HepG2 (cell line): ENCODE measurements at regions not wholly inside any gene's neighbourhood (a gene's known extent, or its start where the extent isn't known, plus 50 kb on each side); places are given as distances from the start of the nearest gene placed in this dataset.

Experiments
- ATAC-seq: fragments of 200-7000 bp; cut with Tn5 transposase; 3 replicates; pipeline ENCODE4 v1.9.1; 2020; ENCODE audit warnings: mild to moderate bottlenecking, moderate library complexity
- BruUV-seq: library from RNA; stranded (reverse); fragments of 400-500 nt; replicated peaks from 2 replicates; lab custom pipeline; 2021; lab: Mats Ljungman, UMichigan
- CTCF ChIA-PET: fragments of 300-600 bp; formaldehyde crosslinking; extraction: SDS; loops from one replicate; lab custom pipeline; 2021; ENCODE audit warnings: low total read pairs, inconsistent platforms, low intra/inter-chr PET ratio; lab: Yijun Ruan, JAX
- POLR2A ChIA-PET: fragments of 350-600 bp; sonication (Branson Sonifier 250); formaldehyde crosslinking; loops from one replicate; lab custom pipeline; 2020; ENCODE audit warnings: antibody characterized with exemption, inconsistent platforms; lab: Yijun Ruan, JAX
- DNase-seq: peaks from one replicate; pipeline ENCODE4 v3.0.0-alpha.2; 2015; ENCODE audit warnings: low spot score
- FAIRE-seq: peaks from 3 replicates; lab custom pipeline; 2011; peaks lifted over from hg19 to GRCh38; lab: Jason Lieb, UNC
- H2AFZ ChIP-seq: one replicate; pipeline ENCODE4 v1.6.1; 2011; ENCODE audit warnings: low read length, inconsistent platforms
- H3K27ac ChIP-seq: fragments of 300-600 bp; 3 replicates; pipeline ENCODE4 v1.8.0; 2011; ENCODE audit warnings: mixed run types, mild to moderate bottlenecking, mixed read lengths, low read length, inconsistent platforms; ENCODE audit not compliant: insufficient read depth; ENCODE audit errors: extremely low read length
- H3K27me3 ChIP-seq, 2 experiments: fragments of 200-600 bp in 1 of 2; 2 replicates in 1 of 2; 3 replicates in 1 of 2; pipeline versions ENCODE4 v1.6.0 to v1.8.0; 2011; ENCODE audit warnings: low read length in 2 of 2, mild to moderate bottlenecking in 2 of 2, moderate library complexity in 2 of 2, inconsistent platforms in 1 of 2; ENCODE audit not compliant: insufficient read depth in 2 of 2, control insufficient read depth in 1 of 2
- H3K36me3 ChIP-seq, 2 experiments: fragments of 200-600 bp in 1 of 2; replicated peaks in 1 of 2; 2 replicates in 1 of 2; 3 replicates in 1 of 2; pipeline versions ENCODE4 v1.5.1 to v1.8.0; 2011; ENCODE audit warnings: low read length in 2 of 2, inconsistent platforms in 1 of 2; ENCODE audit not compliant: insufficient read depth in 2 of 2, control insufficient read depth in 1 of 2
- H3K4me1 ChIP-seq: 2 replicates; pipeline ENCODE4 v1.5.1; 2012; ENCODE audit warnings: low read length, inconsistent platforms; ENCODE audit not compliant: insufficient read depth
- H3K4me2 ChIP-seq: 2 replicates; pipeline ENCODE4 v1.6.0; 2011; ENCODE audit warnings: low read depth, low read length, inconsistent platforms
- H3K4me3 ChIP-seq, 3 experiments: fragments of 200-600 bp in 1 of 3; sonication (generic), shearing (Covaris generic) in 1 of 3; replicated peaks in 1 of 3; 2 replicates each; pipeline ENCODE4 v1.5.1; 2011 to 2016; ENCODE audit warnings: low read length in 3 of 3, inconsistent platforms in 2 of 3, low read depth in 2 of 3, mild to moderate bottlenecking in 2 of 3, control low read depth in 1 of 3, mixed read lengths in 1 of 3; ENCODE audit not compliant: insufficient read depth in 1 of 3
- H3K79me2 ChIP-seq: one replicate; pipeline ENCODE4 v1.6.1; 2011; ENCODE audit warnings: low read length, inconsistent platforms; ENCODE audit not compliant: insufficient read depth
- H3K9ac ChIP-seq: 2 replicates; pipeline ENCODE4 v1.6.0; 2011; ENCODE audit warnings: mild to moderate bottlenecking, low read depth, low read length, inconsistent platforms; ENCODE audit not compliant: insufficient read depth
- H3K9me3 ChIP-seq: 2 replicates; pipeline ENCODE4 v1.5.1; 2012; ENCODE audit warnings: mild to moderate bottlenecking, low read length
- H4K20me1 ChIP-seq: 2 replicates; pipeline ENCODE4 v1.6.0; 2011; ENCODE audit warnings: inconsistent platforms, mild to moderate bottlenecking, low read length, moderate library complexity; ENCODE audit not compliant: insufficient read depth
- ATM ChIP-seq: fragments of 450-650 bp; IDR thresholded peaks from 2 replicates; pipeline ENCODE4 v1.7.1; 2017; ENCODE audit warnings: mild to moderate bottlenecking, borderline replicate concordance
- DMTF1 ChIP-seq: sonication (generic); formaldehyde crosslinking; IDR thresholded peaks from 2 replicates; pipeline ENCODE4 v1.4.0; 2020; ENCODE audit warnings: mild to moderate bottlenecking, missing genetic modification reagents
- ELF3 ChIP-seq: IDR thresholded peaks from 2 replicates; pipeline ENCODE4 v1.6.1; 2016; ENCODE audit warnings: missing genetic modification reagents, missing compliant biosample characterization
- HHEX ChIP-seq: IDR thresholded peaks from 2 replicates; pipeline ENCODE4 v1.6.1; 2016; ENCODE audit warnings: control low read depth
- HOXA5 ChIP-seq: sonication (generic); formaldehyde crosslinking; IDR thresholded peaks from 2 replicates; pipeline ENCODE4 v1.4.0; 2020; ENCODE audit warnings: missing genetic modification reagents
- KDM2A ChIP-seq: sonication (generic); formaldehyde crosslinking; IDR thresholded peaks from 2 replicates; pipeline ENCODE4 v1.4.0; 2020; ENCODE audit warnings: low read depth, missing genetic modification reagents, borderline replicate concordance
- MED1 ChIP-seq: sonication (generic); formaldehyde crosslinking; IDR thresholded peaks from 2 replicates; pipeline ENCODE4 v1.4.0; 2020; ENCODE audit warnings: missing genetic modification reagents
- NPAS2 ChIP-seq: sonication (generic); formaldehyde crosslinking; IDR thresholded peaks from 2 replicates; pipeline ENCODE4 v1.8.0; 2022; ENCODE audit warnings: mild to moderate bottlenecking, missing genetic modification reagents, borderline replicate concordance
- PLSCR1 ChIP-seq: sonication (generic); formaldehyde crosslinking; IDR thresholded peaks from 2 replicates; pipeline ENCODE4 v1.5.0; 2020; ENCODE audit warnings: missing genetic modification reagents, mild to moderate bottlenecking, borderline replicate concordance
- RFXAP ChIP-seq: sonication (generic); formaldehyde crosslinking; IDR thresholded peaks from 2 replicates; pipeline ENCODE4 v1.4.0; 2020; ENCODE audit warnings: missing genetic modification reagents, borderline replicate concordance
- ZNF24 ChIP-seq: fragments of 450-650 bp; IDR thresholded peaks from 2 replicates; pipeline ENCODE4 v1.6.1; 2017; ENCODE audit warnings: antibody characterized with exemption, mild to moderate bottlenecking
- ZNF30 ChIP-seq: sonication (generic); formaldehyde crosslinking; IDR thresholded peaks from 2 replicates; pipeline ENCODE4 v1.5.0; 2020; ENCODE audit warnings: mild to moderate bottlenecking, missing genetic modification reagents
- ZNF414 ChIP-seq: sonication (generic); formaldehyde crosslinking; IDR thresholded peaks from 2 replicates; pipeline ENCODE4 v1.5.0; 2020; ENCODE audit warnings: missing genetic modification reagents
- ZSCAN22 ChIP-seq: sonication (generic); formaldehyde crosslinking; IDR thresholded peaks from 2 replicates; pipeline ENCODE4 v1.4.0; 2020; ENCODE audit warnings: mild to moderate bottlenecking, missing genetic modification reagents
- WGBS: methylation state at CpG from one replicate; pipeline ENCODE4 v1.1.6; 2017; ENCODE audit warnings: low lambda C conversion rate; 5-methylcytosine and 5-hydroxymethylcytosine counted together
- in situ Hi-C: cut with HindIII; loops from 2 replicates; pipeline ENCODE4 v1.10.0; 2017; ENCODE audit warnings: low pct_unique_long_range_greater_than_20kb; ENCODE audit not compliant: extremely low pct_ligation_motif_present
- intact Hi-C: fragments of 100-400 bp; cut with micrococcal nuclease; formaldehyde crosslinking; loops from one replicate; pipeline ENCODE4 v1.10.0; 2022; ENCODE audit not compliant: unreplicated experiment

- no peak overlapping the region for H2AFZ ChIP-seq
- no peak overlapping the region for H3K4me2 ChIP-seq
- ChIA-PET CTCF (no interaction called here), POLR2A (no interaction called here)
- no peaks in the 10 kb centered on the region for H3K36me3 ChIP-seq
- H3K27ac ChIP-seq, result no peak overlapping the region
- intact Hi-C loops (no loop called here), in situ Hi-C loops (no loop called here)
- no peaks in the 10 kb centered on the region for H4K20me1 ChIP-seq
- DNase-seq (no peak), ATAC-seq (no peak), FAIRE-seq (no peak)
- H3K4me3 ChIP-seq, result no peak overlapping the region
- no peaks in the 10 kb centered on the region for H3K79me2 ChIP-seq
- no peak overlapping the region for H3K9ac ChIP-seq
- no peaks in the 10 kb centered on the region for H3K4me1 ChIP-seq
- 5% methylated on average over 4 of the region's 4 CpGs for WGBS
- no peaks in the 10 kb centered on the region for H3K27me3 ChIP-seq
- no TSS peak for BruUV-seq
- TF ChIP-seq HHEX (no peak), ZNF24 (no peak), KDM2A (CRISPR knock-in tag) (no peak), NPAS2 (CRISPR knock-in tag) (no peak), RFXAP (CRISPR knock-in tag) (no peak), ELF3 (no peak), ATM (no peak), ZSCAN22 (no peak), ZNF414 (CRISPR knock-in tag) (no peak), MED1 (CRISPR knock-in tag) (no peak), ZNF30 (CRISPR knock-in tag) (no peak), PLSCR1 (CRISPR knock-in tag) (no peak), HOXA5 (CRISPR knock-in tag) (no peak), DMTF1 (no peak)
- peaks cover 18% of the 10 kb centered on the region for H3K9me3 ChIP-seq
These were observed 608.8 kb upstream of the CAMK1G start for GRCh38 chr1:208974717-208975116.
